Gastroesophageal sphincter (tissue), 3 donors: ENCODE measurements at regions not wholly inside any gene's neighbourhood (a gene's known extent, or its start where the extent isn't known, plus 50 kb on each side); places are given as distances from the start of the nearest gene placed in this dataset.

Experiments used
- CTCF ChIP-seq, 4 experiments: fragments of 200-600 bp in 2 of 4; fragments of 450-650 bp in 2 of 4; sonication (generic) in 1 of 4; IDR thresholded peaks; one replicate each; pipeline ENCODE4 v1.5.1; 2017 to 2019; ENCODE audit warnings: antibody characterized with exemption in 4 of 4, mild to moderate bottlenecking in 2 of 4, moderate library complexity in 2 of 4
- EP300 ChIP-seq: sonication (generic); formaldehyde crosslinking; IDR thresholded peaks from one replicate; pipeline ENCODE4 v1.6.1; 2017; ENCODE audit warnings: antibody characterized with exemption, mild to moderate bottlenecking

GRCh38 chr15:46714950-46715349 is 1002.4 kb upstream of the SEMA6D start:
- no peak for TF ChIP-seq EP300
- TF ChIP-seq CTCF (IDR thresholded peaks at IDR 0.05), result no peak
